AG09319 (cell line): ENCODE measurements at regions not wholly inside any gene's neighbourhood (a gene's known extent, or its start where the extent isn't known, plus 50 kb on each side); places are given as distances from the start of the nearest gene placed in this dataset.

Experiments
- DNase-seq: peaks from one replicate; pipeline ENCODE4 v3.0.0-alpha.2; 2010; ENCODE audit warnings: low read depth; ENCODE audit errors: extremely low read depth
- CTCF ChIP-seq: IDR thresholded peaks from 2 replicates; pipeline ENCODE4 v1.5.1; 2011; ENCODE audit warnings: low read depth, mild to moderate bottlenecking, inconsistent platforms, low read length, moderate library complexity

DNA sequence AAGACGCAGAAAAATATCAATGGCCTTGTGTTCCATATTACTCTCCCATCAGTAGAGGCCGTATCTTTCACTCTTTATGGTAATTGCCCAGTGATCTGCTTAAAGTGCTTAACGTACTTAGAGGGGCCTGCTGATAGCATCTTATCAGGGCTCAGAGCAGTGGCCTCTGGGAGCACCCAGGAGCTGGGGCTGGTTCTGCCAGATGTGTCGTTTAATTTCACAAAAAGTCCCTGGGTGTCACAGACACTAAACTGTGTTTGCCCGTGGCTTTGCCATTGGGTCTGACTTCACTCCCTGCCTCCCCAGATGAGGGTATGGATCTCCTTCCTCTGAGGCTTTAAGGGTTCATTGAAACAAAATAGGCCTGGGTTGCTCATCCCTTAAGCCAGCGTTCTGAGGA is 435.3 kb downstream of the GATA3 start:
- no peak for TF ChIP-seq CTCF

GRCh38 chr10:8498290-8498689 is 443.8 kb downstream of the GATA3 start:
- no peak for TF ChIP-seq CTCF
- DNase-seq = no peak

More for the DNA sequence above, 435.3 kb downstream of the GATA3 start:
- no peak for DNase-seq

GRCh38 chr10:8498881-8499280 is 444.4 kb downstream of the GATA3 start:
- no peak for TF ChIP-seq CTCF
- no peak for DNase-seq

DNA sequence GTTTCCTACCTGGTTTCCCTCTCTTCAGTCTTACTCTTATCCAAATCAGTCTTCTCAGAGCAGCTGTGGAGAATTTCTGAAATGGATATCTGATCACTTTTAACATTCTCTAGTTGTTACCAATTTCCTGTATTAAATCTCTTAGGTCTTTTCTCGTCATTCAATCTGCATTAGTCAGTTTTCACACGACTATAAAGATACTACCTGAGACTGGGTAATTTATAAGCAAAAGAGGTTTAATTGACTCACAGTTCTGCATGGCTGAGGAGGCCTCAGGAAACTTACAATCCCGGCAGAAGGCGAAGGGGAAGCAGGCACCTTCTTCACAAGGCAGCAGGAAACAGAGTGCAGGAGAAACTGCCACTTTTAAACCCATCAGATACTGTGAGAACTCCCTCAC is 444.8 kb downstream of the GATA3 start:
- no peak for TF ChIP-seq CTCF
- DNase-seq = no peak

DNA sequence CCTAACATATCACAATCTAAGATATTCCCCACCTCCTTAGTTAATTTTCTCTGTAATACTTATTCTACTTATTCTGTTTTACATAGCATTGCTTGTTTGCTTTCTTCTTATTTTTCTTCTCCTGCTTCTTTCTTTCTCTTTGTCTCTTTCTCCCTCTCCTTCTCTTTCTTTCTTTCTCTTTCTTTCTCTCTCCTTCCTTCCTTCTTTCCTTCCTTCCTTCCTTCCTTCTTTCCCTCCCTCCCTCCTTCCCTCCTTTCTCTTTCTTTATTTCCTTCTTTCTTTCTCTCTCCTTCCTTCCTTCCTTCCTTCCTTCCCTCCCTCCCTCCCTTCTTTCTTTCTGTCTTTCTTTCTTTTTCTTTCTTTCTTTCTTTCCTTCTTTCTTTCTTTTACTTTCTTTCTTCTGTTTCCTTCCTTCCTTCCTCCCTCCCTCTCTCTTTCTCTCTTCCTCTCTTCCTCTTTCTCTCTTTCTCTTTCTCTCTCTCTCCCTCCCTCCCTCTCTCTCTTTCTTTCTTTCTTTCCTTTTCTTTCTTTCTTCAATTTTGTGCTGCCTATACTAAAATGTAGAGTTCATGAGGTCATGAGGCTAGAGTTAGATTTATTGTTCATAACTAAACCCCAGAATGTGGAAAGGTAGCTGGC is 445.4 kb downstream of the GATA3 start:
- no peak for DNase-seq
- no peak for TF ChIP-seq CTCF

DNA sequence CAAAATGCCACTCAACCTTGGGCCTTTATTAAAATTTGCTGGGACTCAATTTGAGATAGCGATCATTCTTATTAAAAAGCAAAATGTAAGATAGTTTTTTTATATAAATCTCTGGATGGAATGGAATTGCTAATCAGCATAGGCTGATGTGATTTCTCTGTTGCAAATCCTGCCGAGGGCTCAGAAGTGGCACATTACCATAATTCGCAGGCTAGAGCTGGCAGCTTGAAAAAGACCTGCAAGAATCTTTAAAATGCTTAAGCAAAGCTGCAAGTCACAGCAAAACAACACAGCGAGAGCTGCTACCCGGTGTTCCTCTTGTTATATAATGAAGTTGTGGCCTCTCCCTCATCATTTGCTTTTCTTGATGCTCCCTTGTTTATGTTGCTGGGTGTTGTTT is 448.1 kb downstream of the GATA3 start:
- no peak for DNase-seq
- TF ChIP-seq CTCF = no peak

- no peak for DNase-seq
- TF ChIP-seq CTCF = no peak
Measured at GRCh38 chr10:8504499-8504898, 450.0 kb downstream of the GATA3 start.
